Stimulated activated memory B cell treated with anti-CD40 and anti-IgM and Interleukin-4, amounts not matched to agents 10 μg/mL and 1 μg/mL and 100 μg/mL, for 72 hours (primary cell): ENCODE measurements at regions not wholly inside any gene's neighbourhood (a gene's known extent, or its start where the extent isn't known, plus 50 kb on each side); places are given as distances from the start of the nearest gene placed in this dataset.

Experiments
- ATAC-seq: fragments of 150-1000 bp; cut with Tn5 transposase; 2 replicates; pipeline ENCODE4 v1.10.0; 2021
- H3K27ac Mint-ChIP-seq: one replicate; pipeline ENCODE4 v1.8.0; 2022; ENCODE audit warnings: mild to moderate bottlenecking, mixed read lengths
- H3K27me3 Mint-ChIP-seq: one replicate; pipeline ENCODE4 v1.8.0; 2022; ENCODE audit warnings: mixed read lengths
- H3K36me3 Mint-ChIP-seq: one replicate; pipeline ENCODE4 v1.8.0; 2022; ENCODE audit warnings: mixed read lengths
- H3K4me1 Mint-ChIP-seq: one replicate; pipeline ENCODE4 v1.8.0; 2022; ENCODE audit warnings: mixed read lengths
- H3K4me3 Mint-ChIP-seq: one replicate; pipeline ENCODE4 v1.8.0; 2022; ENCODE audit warnings: mild to moderate bottlenecking, moderate library complexity, mixed read lengths
- H3K9me3 Mint-ChIP-seq: one replicate; pipeline ENCODE4 v1.8.0; 2022; ENCODE audit warnings: mixed read lengths

- H3K27ac Mint-ChIP-seq: no peak overlapping the region
- peaks cover 9% of the 10 kb centered on the region for H3K9me3 Mint-ChIP-seq
- H3K27me3 Mint-ChIP-seq: no peaks in the 10 kb centered on the region
- peaks cover 17% of the 10 kb centered on the region for H3K4me1 Mint-ChIP-seq
- H3K36me3 Mint-ChIP-seq: no peaks in the 10 kb centered on the region
- no peak for ATAC-seq
- no peak overlapping the region for H3K4me3 Mint-ChIP-seq
Observed at GRCh38 chr6:14951704-14952103, 294.2 kb upstream of the JARID2 start.

GRCh38 chr6:14953836-14954235, 292.0 kb upstream of the JARID2 start:
- Mint-ChIP-seq H3K27me3 (no peaks in the 10 kb centered on the region), H3K4me1 (peaks cover 16% of the 10 kb centered on the region), H3K9me3 (peaks cover 7% of the 10 kb centered on the region), H3K36me3 (no peaks in the 10 kb centered on the region), H3K27ac (peak overlapping the region; percentile 21), H3K4me3 (no peak overlapping the region)
- ATAC-seq: no peak

- H3K27me3 Mint-ChIP-seq: no peaks in the 10 kb centered on the region
- peak; percentile 41 for ATAC-seq
- no peak overlapping the region for H3K4me3 Mint-ChIP-seq
Observed at GRCh38 chr6:14957355-14958059, 288.4 kb upstream of the JARID2 start.

GRCh38 chr6:14959324-14959885, 286.5 kb upstream of the JARID2 start:
- no peak for ATAC-seq
- Mint-ChIP-seq H3K27ac (no peak overlapping the region), H3K4me1 (peaks cover 15% of the 10 kb centered on the region), H3K9me3 (peaks cover 5% of the 10 kb centered on the region), H3K36me3 (no peaks in the 10 kb centered on the region), H3K27me3 (no peaks in the 10 kb centered on the region), H3K4me3 (no peak overlapping the region)

More at GRCh38 chr6:14957355-14958059, 288.4 kb upstream of the JARID2 start:
- no peaks in the 10 kb centered on the region for H3K36me3 Mint-ChIP-seq
- H3K9me3 Mint-ChIP-seq: peaks cover 7% of the 10 kb centered on the region
- peaks cover 22% of the 10 kb centered on the region for H3K4me1 Mint-ChIP-seq
- no peak overlapping the region for H3K27ac Mint-ChIP-seq

GRCh38 chr6:14964556-14965270, 281.2 kb upstream of the JARID2 start:
- no peaks in the 10 kb centered on the region for H3K27me3 Mint-ChIP-seq
- no peaks in the 10 kb centered on the region for H3K36me3 Mint-ChIP-seq
- no peaks in the 10 kb centered on the region for H3K4me1 Mint-ChIP-seq
- H3K27ac Mint-ChIP-seq: no peak overlapping the region
- H3K9me3 Mint-ChIP-seq: peaks cover 4% of the 10 kb centered on the region
- no peak overlapping the region for H3K4me3 Mint-ChIP-seq
- no peak for ATAC-seq

GRCh38 chr6:14965424-14966075, 280.3 kb upstream of the JARID2 start:
- Mint-ChIP-seq H3K4me1 (no peaks in the 10 kb centered on the region), H3K36me3 (no peaks in the 10 kb centered on the region), H3K9me3 (peaks cover 4% of the 10 kb centered on the region), H3K27ac (no peak overlapping the region), H3K27me3 (no peaks in the 10 kb centered on the region), H3K4me3 (no peak overlapping the region)
- ATAC-seq: no peak

- Mint-ChIP-seq H3K27ac (no peak overlapping the region), H3K4me3 (no peak overlapping the region), H3K9me3 (peaks cover 4% of the 10 kb centered on the region), H3K4me1 (no peaks in the 10 kb centered on the region), H3K36me3 (no peaks in the 10 kb centered on the region), H3K27me3 (no peaks in the 10 kb centered on the region)
- no peak for ATAC-seq
Observed at GRCh38 chr6:14966096-14966905, 279.6 kb upstream of the JARID2 start.

GRCh38 chr6:14966906-14967711, 278.8 kb upstream of the JARID2 start:
- no peak overlapping the region for H3K4me3 Mint-ChIP-seq

GRCh38 chr6:14968056-14968637, 277.7 kb upstream of the JARID2 start:
- no peaks in the 10 kb centered on the region for H3K4me1 Mint-ChIP-seq
- peaks cover 4% of the 10 kb centered on the region for H3K9me3 Mint-ChIP-seq
- no peaks in the 10 kb centered on the region for H3K36me3 Mint-ChIP-seq
- H3K27me3 Mint-ChIP-seq: no peaks in the 10 kb centered on the region
- ATAC-seq: no peak
- H3K4me3 Mint-ChIP-seq: no peak overlapping the region
- H3K27ac Mint-ChIP-seq: no peak overlapping the region

More at GRCh38 chr6:14966906-14967711, 278.8 kb upstream of the JARID2 start:
- Mint-ChIP-seq H3K27ac (no peak overlapping the region), H3K4me1 (no peaks in the 10 kb centered on the region), H3K9me3 (peaks cover 4% of the 10 kb centered on the region), H3K36me3 (no peaks in the 10 kb centered on the region), H3K27me3 (no peaks in the 10 kb centered on the region)
- no peak for ATAC-seq

- Mint-ChIP-seq H3K9me3 (peaks cover 4% of the 10 kb centered on the region), H3K4me3 (no peak overlapping the region), H3K27me3 (no peaks in the 10 kb centered on the region), H3K27ac (no peak overlapping the region), H3K36me3 (no peaks in the 10 kb centered on the region), H3K4me1 (no peaks in the 10 kb centered on the region)
- ATAC-seq: no peak
Observed at GRCh38 chr6:14969126-14969525, 276.7 kb upstream of the JARID2 start.

- no peaks in the 10 kb centered on the region for H3K27me3 Mint-ChIP-seq
- no peak overlapping the region for H3K27ac Mint-ChIP-seq
- peaks cover 4% of the 10 kb centered on the region for H3K9me3 Mint-ChIP-seq
- H3K36me3 Mint-ChIP-seq: no peaks in the 10 kb centered on the region
- no peak for ATAC-seq
- H3K4me1 Mint-ChIP-seq: peaks cover 11% of the 10 kb centered on the region
- H3K4me3 Mint-ChIP-seq: no peak overlapping the region
Observed at GRCh38 chr6:14972379-14973067, 273.3 kb upstream of the JARID2 start.

- Mint-ChIP-seq H3K27me3 (no peaks in the 10 kb centered on the region), H3K27ac (no peak overlapping the region), H3K4me3 (no peak overlapping the region), H3K9me3 (no peaks in the 10 kb centered on the region), H3K4me1 (peaks cover 11% of the 10 kb centered on the region), H3K36me3 (no peaks in the 10 kb centered on the region)
- ATAC-seq: no peak
Observed at GRCh38 chr6:14974372-14974771, 271.5 kb upstream of the JARID2 start.

- Mint-ChIP-seq H3K4me1 (peaks cover 11% of the 10 kb centered on the region), H3K27ac (no peak overlapping the region), H3K27me3 (no peaks in the 10 kb centered on the region), H3K36me3 (no peaks in the 10 kb centered on the region), H3K4me3 (no peak overlapping the region), H3K9me3 (no peaks in the 10 kb centered on the region)
- ATAC-seq: no peak
Observed at GRCh38 chr6:14974792-14975470, 270.9 kb upstream of the JARID2 start.
